ENCODE measurements at regions not wholly inside any gene's neighbourhood (a gene's known extent, or its start where the extent isn't known, plus 50 kb on each side); places are given as distances from the start of the nearest gene placed in this dataset.
A peak's percentile ranks its signal among the peaks of the same experiment; 100 is the strongest.

GRCh38 chr5:124979251-124979650 is 232.8 kb upstream of the ZNF608 start:
- H4K20me1 ChIP-seq (ENCODE audit: control insufficient read depth, insufficient read depth), result no peaks in the 10 kb centered on the region
- no peak overlapping the region for H3K4me2 ChIP-seq (ENCODE audit: control insufficient read depth, insufficient read depth)
- H3K36me3 ChIP-seq (ENCODE audit: control insufficient read depth in 2 of 2, insufficient read depth in 2 of 2, low read length in 1 of 2), result no peaks in the 10 kb centered on the region
- ChIA-PET CTCF (interaction anchor here (1.8 kb wide), 1 partner anchor 11 kb away, joined by 4 read pairs; no protein-coding TSS in a partner anchor), SMC1A (ENCODE audit: uncharacterized antibody, unreplicated experiment) (interaction anchor here (1.4 to 3.9 kb wide), 8 partner anchors 11 to 231 kb away, joined by 3 to 23 read pairs (median 10); no protein-coding TSS in a partner anchor), RAD21 (ENCODE audit: unreplicated experiment) (interaction anchor here (1.9 to 2.4 kb wide), 2 partner anchors 43 to 58 kb away, joined by 7 to 8 read pairs; no protein-coding TSS in a partner anchor), POLR2A (interaction anchor here (1.2 kb wide), 1 partner anchor 28 kb away, joined by 3 read pairs; no protein-coding TSS in a partner anchor)
- in situ Hi-C loops (cut with MboI), result no loop called here
- H3K27me3 ChIP-seq (replicated peaks in 1 of 2; ENCODE audit: control insufficient read depth in 2 of 2, insufficient read depth in 2 of 2, low read length in 1 of 2), result no peaks in the 10 kb centered on the region
- intact Hi-C loops (cut with micrococcal nuclease; ENCODE audit: unreplicated experiment), result no loop called here
- H3K79me2 ChIP-seq (ENCODE audit: control insufficient read depth, insufficient read depth, low read length), result no peaks in the 10 kb centered on the region
- no peak overlapping the region for H3K27ac ChIP-seq (ENCODE audit: control insufficient read depth, insufficient read depth)
- ATAC-seq, result no peak
- peaks cover 7% of the 10 kb centered on the region; the same call in 1 of the 3 replicates for H3K9me3 ChIP-seq (replicated peaks; ENCODE audit: control insufficient read depth, insufficient read depth, low read length)
- BruUV-seq (replicated peaks), result no TSS peak
- WGBS (ENCODE audit: insufficient coverage, insufficient replicate concordance, low lambda C conversion rate, missing lambda C conversion rate), result 100% methylated on average over 2 of the region's 2 CpGs
- no peak overlapping the region for H3K9ac ChIP-seq (ENCODE audit: control insufficient read depth, insufficient read depth, low read length)
- FAIRE-seq, result peak; percentile 31
- no peak for TF ChIP-seq MEF2A (IDR thresholded peaks at IDR 0.05; ENCODE audit: insufficient read depth, low read depth, low read length)
- no peak for DNase-seq (ENCODE audit: low read depth, low spot score)
- no peak overlapping the region for H3K4me3 ChIP-seq
- peaks cover 17% of the 10 kb centered on the region for H3K4me1 ChIP-seq (ENCODE audit: control insufficient read depth, insufficient read depth, low read length)
- peak overlapping the region; percentile 21; the same call in 1 of the 2 replicates for H2AFZ ChIP-seq (ENCODE audit: control insufficient read depth, low read depth, low read length)

DNA sequence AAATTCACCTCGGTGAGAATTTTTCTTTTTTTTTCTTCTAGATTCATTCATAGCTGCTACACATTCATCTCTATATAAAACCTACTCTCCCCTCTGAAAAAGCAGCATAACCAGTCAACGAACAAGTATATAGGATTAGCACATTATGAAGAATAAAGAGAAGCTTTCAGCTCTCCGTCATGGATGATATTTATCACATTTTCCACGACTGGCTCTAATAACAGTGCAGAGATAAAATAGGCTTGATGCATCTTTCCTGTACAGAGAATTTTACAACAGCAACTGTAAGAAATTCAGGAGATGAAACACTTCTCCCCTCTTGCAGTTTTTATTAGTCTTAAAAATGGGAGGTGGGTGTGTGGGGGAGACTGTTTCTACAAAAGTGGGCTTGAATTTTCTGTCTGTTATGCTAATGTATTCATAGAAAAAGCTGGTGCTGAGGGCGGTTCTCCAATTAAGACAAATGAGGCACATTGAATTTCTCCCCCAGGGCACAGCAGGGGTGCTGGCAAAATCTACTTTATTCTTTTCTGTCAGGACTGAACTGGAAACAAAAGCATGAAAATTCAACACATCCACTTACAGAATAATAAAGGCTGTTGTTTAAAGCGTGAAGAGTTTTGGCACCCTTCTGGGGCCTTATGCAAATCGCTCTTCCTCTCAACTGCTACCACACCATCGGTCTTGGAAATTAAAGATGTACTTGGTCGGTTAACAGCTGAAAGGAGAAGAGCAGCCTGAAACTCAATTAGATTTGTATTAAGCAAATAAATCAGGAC is 233.9 kb upstream of the ZNF608 start:
- H3K9me3 ChIP-seq (replicated peaks; ENCODE audit: control insufficient read depth, insufficient read depth, low read length), result peaks cover 7% of the 10 kb centered on the region; the same call in 1 of the 3 replicates
- TF ChIP-seq, protein P1, sequence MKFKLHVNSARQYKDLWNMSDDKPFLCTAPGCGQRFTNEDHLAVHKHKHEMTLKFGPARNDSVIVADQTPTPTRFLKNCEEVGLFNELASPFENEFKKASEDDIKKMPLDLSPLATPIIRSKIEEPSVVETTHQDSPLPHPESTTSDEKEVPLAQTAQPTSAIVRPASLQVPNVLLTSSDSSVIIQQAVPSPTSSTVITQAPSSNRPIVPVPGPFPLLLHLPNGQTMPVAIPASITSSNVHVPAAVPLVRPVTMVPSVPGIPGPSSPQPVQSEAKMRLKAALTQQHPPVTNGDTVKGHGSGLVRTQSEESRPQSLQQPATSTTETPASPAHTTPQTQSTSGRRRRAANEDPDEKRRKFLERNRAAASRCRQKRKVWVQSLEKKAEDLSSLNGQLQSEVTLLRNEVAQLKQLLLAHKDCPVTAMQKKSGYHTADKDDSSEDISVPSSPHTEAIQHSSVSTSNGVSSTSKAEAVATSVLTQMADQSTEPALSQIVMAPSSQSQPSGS (IDR thresholded peaks at IDR 0.05; ENCODE audit: low read length), result peak; percentile 50; the same call in 1 of the 2 replicates
- TF ChIP-seq RUNX3 (IDR thresholded peaks at IDR 0.05; ENCODE audit: low read length) (0 out of 2 replicates have a peak, but pooled peaks have one; percentile 35), POU2F2 (IDR thresholded peaks at IDR 0.05; ENCODE audit: borderline replicate concordance, low read depth, low read length) (peak; percentile 98), ZNF207 (IDR thresholded peaks at IDR 0.05; ENCODE audit: borderline replicate concordance) (no peak), PAX8 (IDR thresholded peaks at IDR 0.05) (no peak), ZBED1 (IDR thresholded peaks at IDR 0.05; ENCODE audit: borderline replicate concordance) (no peak), SIN3A (IDR thresholded peaks at IDR 0.05; ENCODE audit: low read depth, low read length) (no peak), MEF2A (IDR thresholded peaks at IDR 0.05; ENCODE audit: insufficient read depth, low read depth, low read length) (0 out of 2 replicates have a peak, but pooled peaks have one; percentile 46), CBX5 (IDR thresholded peaks at IDR 0.05; ENCODE audit: low read depth) (0 out of 2 replicates have a peak, but pooled peaks have one; percentile 43), NBN (IDR thresholded peaks at IDR 0.05) (no peak), RAD21 (IDR thresholded peaks at IDR 0.05; ENCODE audit: insufficient read depth, low read depth, low read length) (peak; percentile 17; the same call in 1 of the 2 replicates), NFXL1 (IDR thresholded peaks at IDR 0.05; ENCODE audit: borderline replicate concordance) (no peak)

More for the DNA sequence above, 233.9 kb upstream of the ZNF608 start:
- H3K4me3 ChIP-seq, result peak overlapping the region; percentile 19
- no peaks in the 10 kb centered on the region for H4K20me1 ChIP-seq (ENCODE audit: control insufficient read depth, insufficient read depth)
- H3K79me2 ChIP-seq (ENCODE audit: control insufficient read depth, insufficient read depth, low read length), result no peaks in the 10 kb centered on the region
- peak; percentile 96 for FAIRE-seq
- H3K27me3 ChIP-seq (replicated peaks in 1 of 2; ENCODE audit: control insufficient read depth in 2 of 2, insufficient read depth in 2 of 2, low read length in 1 of 2), result no peaks in the 10 kb centered on the region
- in situ Hi-C loops (cut with MboI) (no loop called here), intact Hi-C loops (cut with micrococcal nuclease; ENCODE audit: unreplicated experiment) (no loop called here)
- peak overlapping the region; percentile 22 for H3K27ac ChIP-seq (ENCODE audit: control insufficient read depth, insufficient read depth)
- no TSS peak for BruUV-seq (replicated peaks)
- H3K36me3 ChIP-seq (ENCODE audit: control insufficient read depth in 2 of 2, insufficient read depth in 2 of 2, low read length in 1 of 2), result no peaks in the 10 kb centered on the region
- peak; percentile 48 for DNase-seq (ENCODE audit: low read depth, low spot score)
- peak overlapping the region; percentile 52; the same call in 1 of the 2 replicates for H2AFZ ChIP-seq (ENCODE audit: control insufficient read depth, low read depth, low read length)
- ChIA-PET RAD21 (ENCODE audit: unreplicated experiment) (interaction anchor here (1.0 to 2.4 kb wide), 4 partner anchors 25 to 71 kb away, joined by 3 to 8 read pairs (median 7); no protein-coding TSS in a partner anchor), CTCF (interaction anchor here (0.7 to 1.8 kb wide), 3 partner anchors 10 to 40 kb away, joined by 3 to 4 read pairs (median 3); no protein-coding TSS in a partner anchor), SMC1A (ENCODE audit: uncharacterized antibody, unreplicated experiment) (interaction anchor here (0.6 to 3.9 kb wide), 16 partner anchors 10 to 274 kb away, joined by 3 to 23 read pairs (median 4); no protein-coding TSS in a partner anchor), POLR2A (interaction anchor here (0.6 to 1.2 kb wide), 3 partner anchors 15 to 30 kb away, joined by 3 to 4 read pairs (median 4); no protein-coding TSS in a partner anchor)
- peaks cover 17% of the 10 kb centered on the region for H3K4me1 ChIP-seq (ENCODE audit: control insufficient read depth, insufficient read depth, low read length)
- H3K9ac ChIP-seq (ENCODE audit: control insufficient read depth, insufficient read depth, low read length), result no peak overlapping the region
- ATAC-seq, result peak; percentile 91
- H3K4me2 ChIP-seq (ENCODE audit: control insufficient read depth, insufficient read depth), result peak overlapping the region; percentile 89
- WGBS (ENCODE audit: insufficient coverage, insufficient replicate concordance, low lambda C conversion rate, missing lambda C conversion rate), result 13% methylated on average over 9 of the region's 9 CpGs

Measured in GM12878 (cell line).